ENCODE measurements at regions not wholly inside any gene's neighbourhood (a gene's known extent, or its start where the extent isn't known, plus 50 kb on each side); places are given as distances from the start of the nearest gene placed in this dataset.

GRCh38 chr9:88821033-88821745 lies 170.1 kb upstream of the S1PR3 start:
- TF ChIP-seq CTCF (IDR thresholded peaks at IDR 0.05) (no peak), POLR2A (IDR thresholded peaks at IDR 0.05) (no peak)
